ENCODE measurements at regions not wholly inside any gene's neighbourhood (a gene's known extent, or its start where the extent isn't known, plus 50 kb on each side); places are given as distances from the start of the nearest gene placed in this dataset.

DNA sequence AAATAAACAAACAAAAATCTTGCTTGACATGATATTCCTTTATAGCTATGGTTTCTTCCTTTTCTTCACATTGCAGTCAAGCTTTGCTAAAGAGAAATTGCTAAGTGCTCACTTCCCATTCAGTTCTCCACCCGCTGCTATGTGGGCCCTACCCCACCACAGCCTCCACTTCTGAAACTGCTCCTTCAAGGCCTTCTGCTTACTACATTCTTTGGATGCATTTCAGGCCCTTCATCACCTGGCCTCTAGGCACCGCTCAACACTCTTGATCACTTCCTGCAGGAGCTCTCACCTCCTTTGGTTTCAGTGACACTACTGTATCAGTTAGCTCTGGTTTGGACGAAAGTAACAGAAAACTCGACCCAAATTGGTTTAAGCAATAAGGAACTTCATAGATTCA, 72.4 kb downstream of the KLF5 start:
- DNase-seq (ENCODE audit: low read depth, low spot score) = no peak

DNA sequence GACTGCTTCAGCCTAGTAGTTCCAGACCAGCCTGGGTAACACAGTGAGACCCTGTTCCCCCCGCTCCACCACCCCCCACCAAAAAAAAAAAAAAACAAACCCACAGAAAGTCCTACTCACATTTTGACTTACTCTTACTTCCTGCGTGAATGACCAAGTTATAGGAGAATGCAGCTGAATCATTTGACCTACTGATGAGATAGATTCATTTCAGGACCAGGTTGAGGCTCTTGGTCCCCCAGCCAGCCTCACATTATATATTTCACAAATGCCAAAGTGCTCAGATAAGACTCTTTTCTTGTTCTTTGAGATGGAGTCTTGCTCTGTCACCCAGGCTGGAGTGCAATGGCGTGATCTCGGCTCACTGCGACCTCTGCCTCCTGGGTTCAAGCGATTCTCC, 70.2 kb downstream of the KLF5 start:
- no peak for DNase-seq (ENCODE audit: low read depth, low spot score)

Data from ELF-1 (cell line).